ENCODE measurements at regions not wholly inside any gene's neighbourhood (a gene's known extent, or its start where the extent isn't known, plus 50 kb on each side); places are given as distances from the start of the nearest gene placed in this dataset.

- TF ChIP-seq, protein P1, sequence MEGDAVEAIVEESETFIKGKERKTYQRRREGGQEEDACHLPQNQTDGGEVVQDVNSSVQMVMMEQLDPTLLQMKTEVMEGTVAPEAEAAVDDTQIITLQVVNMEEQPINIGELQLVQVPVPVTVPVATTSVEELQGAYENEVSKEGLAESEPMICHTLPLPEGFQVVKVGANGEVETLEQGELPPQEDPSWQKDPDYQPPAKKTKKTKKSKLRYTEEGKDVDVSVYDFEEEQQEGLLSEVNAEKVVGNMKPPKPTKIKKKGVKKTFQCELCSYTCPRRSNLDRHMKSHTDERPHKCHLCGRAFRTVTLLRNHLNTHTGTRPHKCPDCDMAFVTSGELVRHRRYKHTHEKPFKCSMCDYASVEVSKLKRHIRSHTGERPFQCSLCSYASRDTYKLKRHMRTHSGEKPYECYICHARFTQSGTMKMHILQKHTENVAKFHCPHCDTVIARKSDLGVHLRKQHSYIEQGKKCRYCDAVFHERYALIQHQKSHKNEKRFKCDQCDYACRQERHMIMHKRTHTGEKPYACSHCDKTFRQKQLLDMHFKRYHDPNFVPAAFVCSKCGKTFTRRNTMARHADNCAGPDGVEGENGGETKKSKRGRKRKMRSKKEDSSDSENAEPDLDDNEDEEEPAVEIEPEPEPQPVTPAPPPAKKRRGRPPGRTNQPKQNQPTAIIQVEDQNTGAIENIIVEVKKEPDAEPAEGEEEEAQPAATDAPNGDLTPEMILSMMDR (IDR thresholded peaks at IDR 0.05): no peak
- no peak for TF ChIP-seq POLR2A (IDR thresholded peaks at IDR 0.05)
Observed at GRCh38 chr15:70209499-70209898, 111.8 kb upstream of the TLE3 start.
